Motor neuron (in vitro differentiated cells): ENCODE measurements at regions not wholly inside any gene's neighbourhood (a gene's known extent, or its start where the extent isn't known, plus 50 kb on each side); places are given as distances from the start of the nearest gene placed in this dataset.
A peak's percentile ranks its signal among the peaks of the same experiment; 100 is the strongest.

ENCODE experiments used
- ATAC-seq, 8 experiments: fragments of 200-7000 bp; cut with Tn5 transposase; replicated peaks in 6 of 8; 2 replicates each; pipeline ENCODE4 v1.8.0; 2021; ENCODE audit warnings: mild to moderate bottlenecking in 8 of 8, moderate library complexity in 8 of 8
- H3K27ac ChIP-seq, 2 donors: fragments of 250-450 bp; sonication (Bioruptor Pico); 2 replicates each; pipeline ENCODE4 v1.9.0; 2021; ENCODE audit warnings: antibody characterized with exemption in 2 of 2, mild to moderate bottlenecking in 2 of 2, moderate library complexity in 1 of 2
- H3K4me1 ChIP-seq, 2 donors: fragments of 250-450 bp; sonication (Bioruptor Pico); replicated peaks in 1 of 2; 2 replicates each; pipeline ENCODE4 v1.6.1; 2021; ENCODE audit warnings: antibody characterized with exemption in 2 of 2, mild to moderate bottlenecking in 2 of 2, moderate library complexity in 1 of 2
- H3K4me3 ChIP-seq, 5 donors: fragments of 250-450 bp; sonication (Bioruptor Pico); 2 replicates each; pipeline ENCODE4 v1.9.0; 2021; ENCODE audit warnings: antibody characterized with exemption in 5 of 5, mild to moderate bottlenecking in 5 of 5, moderate library complexity in 4 of 5
- WGBS, 10 experiments: fragments of 450-650 bp; shearing (Covaris generic); methylation state at CpG; one replicate each; pipeline ENCODE4 v1.0.0; 2022; 5-methylcytosine and 5-hydroxymethylcytosine counted together
- in situ Hi-C, 9 experiments: fragments of 400-800 bp; cut with MboI; loops; one replicate each; pipeline ENCODE4 v1.15.0; 2021; ENCODE audit warnings: low sequenced_read_pairs in 9 of 9, low pct_unique_long_range_greater_than_20kb in 2 of 9; ENCODE audit not compliant: unreplicated experiment in 9 of 9

GRCh38 chr12:60844101-60844500, 1248.3 kb downstream of the SLC16A7 start:
- no peak overlapping the region for H3K4me3 ChIP-seq
- in situ Hi-C loops, result no loop called here
- no peak for ATAC-seq
- H3K4me1 ChIP-seq, result no peaks in the 10 kb centered on the region
- no peak overlapping the region for H3K27ac ChIP-seq

DNA sequence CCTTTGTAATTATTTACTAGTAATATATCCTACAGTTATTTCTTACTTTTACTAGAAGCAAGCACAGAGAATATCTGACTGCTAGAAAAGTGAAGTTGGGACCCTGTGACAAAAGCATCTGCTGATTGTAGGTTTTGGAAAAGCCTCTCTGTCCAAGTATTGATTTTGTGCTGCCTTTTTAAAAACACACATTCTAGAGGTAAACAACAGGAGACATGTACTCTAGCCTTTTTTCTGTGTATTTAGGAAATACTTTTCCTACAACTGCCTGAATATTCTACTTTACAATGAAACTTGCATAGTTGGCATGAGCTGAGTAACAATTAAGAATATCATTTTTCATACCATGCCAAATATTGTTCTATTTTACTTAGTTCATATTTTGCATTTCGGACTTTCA, 1249.0 kb downstream of the SLC16A7 start:
- Histone ChIP-seq H3K4me1 (no peaks in the 10 kb centered on the region), H3K4me3 (no peak overlapping the region), H3K27ac (no peak overlapping the region)
- ATAC-seq, result no peak
- in situ Hi-C loops, result no loop called here
- WGBS, 10 experiments, result 0 to 100% (median 38%) methylated on average over 1 of the region's 1 CpG; no CpG with 5 or more reads in 1 of the 10 experiments

- Histone ChIP-seq H3K4me3 (no peak overlapping the region), H3K27ac (no peak overlapping the region), H3K4me1 (no peaks in the 10 kb centered on the region)
- ATAC-seq, result no peak
- in situ Hi-C loops, result no loop called here
- WGBS, 10 experiments, result 10 to 95% (median 71%) methylated on average over 2 to 4 of the region's 4 CpGs
Observed at GRCh38 chr12:60845696-60846095, 1249.9 kb downstream of the SLC16A7 start.

- no peak overlapping the region for H3K27ac ChIP-seq
- 0 to 94% (median 85%) methylated on average over 1 to 4 of the region's 4 CpGs; no CpG with 5 or more reads in 3 of the 10 experiments for WGBS, 10 experiments
- in situ Hi-C loops, result no loop called here
- no peak overlapping the region for H3K4me3 ChIP-seq
- H3K4me1 ChIP-seq, result no peaks in the 10 kb centered on the region
- no peak for ATAC-seq
Observed at GRCh38 chr12:60847281-60847680, 1251.5 kb downstream of the SLC16A7 start.

DNA sequence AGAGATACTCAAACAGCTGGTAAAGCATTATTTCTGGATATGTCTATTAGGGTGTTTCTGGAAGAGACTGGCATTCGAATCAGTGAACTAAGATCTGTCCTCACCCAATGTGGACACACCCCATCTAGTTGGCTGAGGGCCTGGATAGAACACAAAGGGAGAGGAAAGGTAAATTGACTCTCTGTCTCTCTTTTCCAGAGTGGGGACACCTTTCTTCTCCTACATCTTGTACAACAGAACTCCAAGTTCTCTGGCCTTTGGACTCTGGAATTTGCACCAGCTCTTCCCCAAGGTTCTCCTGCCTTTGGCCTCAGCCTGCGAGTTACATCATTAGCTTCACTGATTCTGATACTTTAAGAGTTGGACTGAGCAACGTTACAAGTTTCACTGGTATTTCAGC, 1253.9 kb downstream of the SLC16A7 start:
- no peak for ATAC-seq
- whole genome bisulfite sequencing, 10 experiments, result 0 to 100% (median 81%) methylated on average over 1 to 3 of the region's 3 CpGs; no CpG with 5 or more reads in 3 of the 10 experiments
- in situ Hi-C loops, result no loop called here
- Histone ChIP-seq H3K27ac (no peak overlapping the region), H3K4me1 (no peaks in the 10 kb centered on the region), H3K4me3 (no peak overlapping the region)

DNA sequence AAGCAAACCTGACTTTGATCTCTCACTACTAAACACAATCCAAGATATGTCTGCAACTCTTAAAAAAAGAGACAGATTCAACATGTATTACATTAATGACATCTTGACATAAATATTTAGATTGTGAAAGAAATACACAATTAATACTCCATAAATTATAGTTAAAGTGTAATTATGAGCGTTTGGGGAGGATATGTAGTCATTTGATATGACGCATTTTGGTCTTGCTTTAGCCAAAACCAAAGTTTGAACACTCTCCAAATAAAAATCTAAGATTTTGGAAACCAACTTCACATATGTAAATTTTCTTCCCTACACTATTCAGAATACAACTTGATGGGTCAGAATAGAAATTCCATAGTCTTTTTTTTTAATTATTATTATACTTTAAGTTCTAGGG, 1257.6 kb downstream of the SLC16A7 start:
- Histone ChIP-seq H3K4me1 (no peaks in the 10 kb centered on the region), H3K27ac (no peak overlapping the region), H3K4me3 (no peak overlapping the region)
- no peak for ATAC-seq
- 0 to 80% (median 30%) methylated on average over 1 to 2 of the region's 2 CpGs; no CpG with 5 or more reads in 3 of the 10 experiments for WGBS, 10 experiments
- in situ Hi-C loops, result no loop called here

DNA sequence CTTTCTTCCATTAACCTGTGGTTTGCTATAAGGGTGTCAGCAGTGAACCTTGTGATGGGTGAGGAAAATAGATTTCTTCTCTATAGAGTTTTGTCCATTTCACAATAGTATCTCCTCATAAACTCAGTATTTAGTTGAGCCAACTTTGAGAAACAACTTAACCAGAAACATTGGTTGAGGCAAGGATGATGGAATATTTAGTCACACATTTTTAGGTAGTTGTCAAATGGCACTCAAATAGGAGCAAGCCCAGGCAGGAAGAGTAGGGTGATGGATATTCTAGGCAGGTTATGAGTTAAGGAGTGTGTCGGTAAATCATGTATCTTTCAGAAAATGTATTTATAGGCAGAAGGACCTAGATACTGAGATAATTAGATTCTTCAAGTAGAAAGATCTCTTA, 1267.6 kb downstream of the SLC16A7 start:
- 64 to 100% (median 92%) methylated on average over 1 of the region's 1 CpG; no CpG with 5 or more reads in 3 of the 10 experiments for WGBS, 10 experiments
- ATAC-seq, result no peak
- in situ Hi-C loops, result no loop called here

DNA sequence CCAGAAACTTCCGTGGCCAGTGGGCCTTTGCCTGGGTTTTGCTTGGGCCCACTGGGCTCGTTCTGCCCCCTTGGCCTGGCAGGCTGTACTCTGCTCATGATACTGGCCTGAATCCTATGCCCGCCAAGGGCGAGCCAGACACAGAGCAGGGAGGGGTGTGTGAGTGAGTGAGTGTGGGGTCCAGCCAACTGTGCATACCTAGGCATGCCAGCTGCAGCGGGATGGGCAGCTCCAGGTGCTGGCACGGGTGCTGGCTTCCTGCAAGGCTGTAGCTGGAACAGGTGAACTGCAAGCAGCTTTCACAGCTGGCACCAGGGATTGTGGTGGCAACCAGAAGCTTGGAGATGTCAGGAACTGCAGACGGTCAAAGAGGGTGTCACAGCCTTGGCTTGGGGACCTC, 1276.4 kb downstream of the SLC16A7 start:
- H3K4me3 ChIP-seq, result no peak overlapping the region
- no peak overlapping the region for H3K27ac ChIP-seq
- no peaks in the 10 kb centered on the region for H3K4me1 ChIP-seq
- no peak for ATAC-seq
- WGBS, 10 experiments, result 0 to 100% (median 50%) methylated on average over 1 to 3 of the region's 7 CpGs; no CpG with 5 or more reads in 4 of the 10 experiments
- in situ Hi-C loops, result no loop called here

More for the DNA sequence above, 1267.6 kb downstream of the SLC16A7 start:
- Histone ChIP-seq H3K4me1 (no peaks in the 10 kb centered on the region), H3K4me3 (no peak overlapping the region), H3K27ac (no peak overlapping the region)

DNA sequence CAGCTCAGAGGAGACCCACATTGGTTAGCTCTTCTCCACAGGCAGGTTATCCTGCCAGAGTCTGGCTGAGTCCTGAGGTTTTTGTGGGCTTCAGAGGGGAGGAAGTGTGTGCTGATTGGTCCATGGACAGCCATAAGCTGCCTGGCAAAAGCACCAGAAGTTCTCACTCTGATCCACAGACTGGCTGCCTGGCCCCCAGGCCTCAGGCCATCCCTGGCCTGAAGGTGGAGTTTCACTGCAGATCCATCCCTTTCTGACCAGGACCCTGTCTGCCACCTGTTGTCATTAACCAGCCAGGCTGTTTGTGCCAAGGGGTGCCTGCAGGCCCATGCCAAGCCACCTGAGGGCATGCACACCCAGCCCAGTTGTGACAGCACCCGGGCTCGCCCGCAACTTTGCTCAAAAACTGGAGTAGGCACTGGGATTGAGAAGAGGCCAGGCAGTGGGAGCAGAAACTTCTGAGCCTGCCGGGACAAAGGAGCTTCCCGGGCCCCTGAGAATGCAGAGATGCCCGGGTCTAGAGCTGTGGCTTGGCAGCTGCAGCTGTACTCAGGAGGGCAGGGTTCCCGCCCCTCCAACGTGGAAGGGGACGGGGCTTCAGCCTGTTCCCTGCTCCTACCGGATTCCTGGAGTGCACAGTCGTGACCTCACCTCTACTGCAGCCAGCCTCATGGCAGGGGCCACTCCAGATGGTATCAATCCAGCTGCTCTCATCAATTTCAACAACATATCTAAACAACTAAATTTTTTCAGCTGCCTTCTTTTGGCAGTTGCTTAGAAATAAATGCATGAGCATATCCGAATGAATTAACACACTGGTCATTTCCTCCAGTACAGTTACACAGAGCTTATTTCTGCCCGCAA, 1277.3 kb downstream of the SLC16A7 start:
- no peak overlapping the region for H3K4me3 ChIP-seq
- in situ Hi-C loops, result no loop called here
- 6 to 90% (median 58%) methylated on average over 1 to 5 of the region's 13 CpGs; no CpG with 5 or more reads in 3 of the 10 experiments for WGBS, 10 experiments
- no peak for ATAC-seq
- no peak overlapping the region for H3K27ac ChIP-seq
- H3K4me1 ChIP-seq, result no peaks in the 10 kb centered on the region

DNA sequence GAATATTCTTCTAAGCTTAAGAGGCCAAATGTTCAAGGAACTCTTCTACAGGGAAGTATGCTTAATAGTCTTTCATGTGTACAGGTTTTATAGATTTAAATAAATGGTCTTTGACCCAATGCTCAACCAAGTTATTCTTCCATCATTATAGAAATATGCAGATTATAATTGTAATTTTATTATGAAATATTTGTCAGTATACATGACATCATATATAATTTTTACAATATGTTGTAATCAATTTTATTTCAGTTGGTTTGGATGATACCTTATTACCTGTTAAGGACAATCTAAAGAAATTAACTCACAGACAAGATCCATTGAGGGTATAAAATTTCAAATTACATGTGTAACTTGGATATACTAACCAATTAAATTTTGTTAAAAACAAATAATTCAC, 1278.3 kb downstream of the SLC16A7 start:
- no peak for ATAC-seq
- Histone ChIP-seq H3K27ac (no peak overlapping the region), H3K4me1 (no peaks in the 10 kb centered on the region), H3K4me3 (no peak overlapping the region)
- in situ Hi-C loops, result no loop called here

DNA sequence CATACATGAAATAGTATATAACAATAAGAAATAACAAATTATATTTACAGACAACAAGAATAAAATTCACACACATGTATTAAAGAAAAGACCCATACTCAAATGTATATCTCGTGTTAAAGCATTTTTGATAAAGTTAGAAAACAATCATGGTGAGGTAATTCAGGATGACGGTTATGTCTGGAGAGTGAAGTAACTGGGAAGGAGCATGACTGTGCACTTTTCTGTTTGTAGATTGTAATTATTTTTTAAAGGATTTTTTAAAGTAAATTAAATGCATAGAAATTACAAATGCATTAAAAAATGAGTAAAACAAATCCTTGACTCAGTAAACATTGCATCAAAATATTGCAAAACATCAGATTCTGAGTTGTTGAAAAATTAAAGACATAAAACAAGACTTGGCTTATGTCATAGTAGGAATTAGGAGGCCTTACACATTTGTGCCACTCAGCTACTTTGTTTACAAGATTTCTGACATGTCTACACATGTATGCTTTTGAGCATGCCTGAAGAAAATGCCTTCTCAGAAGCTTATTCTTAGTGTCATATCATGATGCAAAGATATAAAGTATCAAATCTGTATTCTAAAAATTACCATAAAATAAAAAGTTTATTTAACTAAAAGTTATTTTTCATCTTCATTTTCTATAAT, 1325.1 kb downstream of the SLC16A7 start:
- WGBS, 10 experiments, result 25 to 100% (median 87%) methylated on average over 1 to 2 of the region's 2 CpGs
- H3K27ac ChIP-seq, result no peak overlapping the region
- peak in 2 of 8 experiments; percentile 26 to 48 for ATAC-seq
- H3K4me1 ChIP-seq, result no peaks in the 10 kb centered on the region
- H3K4me3 ChIP-seq, result no peak overlapping the region
- in situ Hi-C loops, result no loop called here

- Histone ChIP-seq H3K27ac (no peak overlapping the region), H3K4me3 (no peak overlapping the region), H3K4me1 (no peaks in the 10 kb centered on the region)
- no peak for ATAC-seq
- in situ Hi-C loops, result no loop called here
- 2 to 95% (median 89%) methylated on average over 2 to 4 of the region's 4 CpGs for WGBS, 10 experiments
Observed at GRCh38 chr12:60921541-60921940, 1325.7 kb downstream of the SLC16A7 start.

DNA sequence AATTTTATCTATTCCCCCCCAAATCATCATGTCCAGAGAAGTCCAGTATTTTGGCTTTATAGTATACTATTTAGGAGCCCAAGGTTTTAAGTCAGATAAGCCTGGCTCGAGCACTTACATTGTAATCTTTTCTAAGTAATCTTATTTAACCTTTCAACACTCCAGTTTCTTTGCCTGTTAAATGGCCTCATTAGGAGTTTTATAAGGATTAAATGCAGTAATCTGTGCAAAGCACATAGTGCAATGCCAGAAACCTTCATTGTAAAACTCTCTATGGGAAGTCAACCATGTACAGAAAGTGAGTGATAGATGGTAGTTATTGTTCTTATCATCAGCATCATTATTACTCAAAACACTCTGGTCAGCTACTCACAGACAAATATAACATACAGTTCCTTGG, 1330.4 kb downstream of the SLC16A7 start:
- in situ Hi-C loops, result no loop called here
- Histone ChIP-seq H3K4me1 (no peaks in the 10 kb centered on the region), H3K4me3 (no peak overlapping the region), H3K27ac (no peak overlapping the region)
- WGBS, 10 experiments, result 0 to 79% (median 0%) methylated on average over 1 of the region's 1 CpG; no CpG with 5 or more reads in 4 of the 10 experiments
- ATAC-seq, result no peak

DNA sequence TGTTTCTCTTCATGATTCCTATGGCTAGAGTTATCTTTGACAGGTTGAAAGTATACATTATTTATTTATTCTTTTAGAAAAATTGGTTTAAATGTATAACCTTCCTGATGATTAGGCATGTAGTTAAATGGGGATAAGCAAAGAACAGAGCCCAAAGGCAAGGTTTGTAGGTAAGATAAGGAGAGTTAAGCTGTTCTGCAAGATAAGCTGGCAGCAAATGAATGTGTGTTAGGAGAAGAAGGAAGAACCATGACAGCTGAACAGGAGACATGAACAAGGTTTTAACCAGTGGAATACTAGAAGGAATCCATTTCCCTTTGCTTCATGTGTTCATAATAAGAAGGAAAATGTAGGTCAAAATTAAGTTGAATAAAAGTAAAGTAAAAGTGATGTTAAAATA, 1330.1 kb upstream of the USP15 start:
- no peak for ATAC-seq
- in situ Hi-C loops, result no loop called here
- Histone ChIP-seq H3K4me1 (no peaks in the 10 kb centered on the region), H3K27ac (no peak overlapping the region), H3K4me3 (no peak overlapping the region)
